ENCODE measurements at regions not wholly inside any gene's neighbourhood (a gene's known extent, or its start where the extent isn't known, plus 50 kb on each side); places are given as distances from the start of the nearest gene placed in this dataset.
"Not testable (repeated sequence)": the region's sequence is repeated elsewhere in the genome, so short reads cannot be mapped to it uniquely, and the experiment has no call there.

- DNase-seq = no peak
These were observed 361.9 kb upstream of the FAR2 start for GRCh38 chr12:28787151-28787550.

GRCh38 chr12:28788256-28788655, 360.8 kb upstream of the FAR2 start:
- H3K4me3 Mint-ChIP-seq; H3K27me3 Mint-ChIP-seq (ENCODE audit: low read depth, poor library complexity); H3K36me3 Mint-ChIP-seq (ENCODE audit: low read depth); H3K9me3 Mint-ChIP-seq; H3K27ac Mint-ChIP-seq; DNase-seq; H3K4me1 Mint-ChIP-seq: not testable (repeated sequence)

More at GRCh38 chr12:28787151-28787550, 361.9 kb upstream of the FAR2 start:
- Mint-ChIP-seq H3K36me3 (ENCODE audit: low read depth) (no peaks in the 10 kb centered on the region), H3K4me1 (no peaks in the 10 kb centered on the region), H3K27ac (no peak overlapping the region), H3K4me3 (no peak overlapping the region), H3K27me3 (ENCODE audit: low read depth, poor library complexity) (peaks cover 3% of the 10 kb centered on the region), H3K9me3 (no peaks in the 10 kb centered on the region)
- TF ChIP-seq, protein P1, sequence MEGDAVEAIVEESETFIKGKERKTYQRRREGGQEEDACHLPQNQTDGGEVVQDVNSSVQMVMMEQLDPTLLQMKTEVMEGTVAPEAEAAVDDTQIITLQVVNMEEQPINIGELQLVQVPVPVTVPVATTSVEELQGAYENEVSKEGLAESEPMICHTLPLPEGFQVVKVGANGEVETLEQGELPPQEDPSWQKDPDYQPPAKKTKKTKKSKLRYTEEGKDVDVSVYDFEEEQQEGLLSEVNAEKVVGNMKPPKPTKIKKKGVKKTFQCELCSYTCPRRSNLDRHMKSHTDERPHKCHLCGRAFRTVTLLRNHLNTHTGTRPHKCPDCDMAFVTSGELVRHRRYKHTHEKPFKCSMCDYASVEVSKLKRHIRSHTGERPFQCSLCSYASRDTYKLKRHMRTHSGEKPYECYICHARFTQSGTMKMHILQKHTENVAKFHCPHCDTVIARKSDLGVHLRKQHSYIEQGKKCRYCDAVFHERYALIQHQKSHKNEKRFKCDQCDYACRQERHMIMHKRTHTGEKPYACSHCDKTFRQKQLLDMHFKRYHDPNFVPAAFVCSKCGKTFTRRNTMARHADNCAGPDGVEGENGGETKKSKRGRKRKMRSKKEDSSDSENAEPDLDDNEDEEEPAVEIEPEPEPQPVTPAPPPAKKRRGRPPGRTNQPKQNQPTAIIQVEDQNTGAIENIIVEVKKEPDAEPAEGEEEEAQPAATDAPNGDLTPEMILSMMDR (IDR thresholded peaks at IDR 0.05) = no peak

GRCh38 chr12:28793581-28794151, 355.4 kb upstream of the FAR2 start:
- no peaks in the 10 kb centered on the region for H3K36me3 Mint-ChIP-seq (ENCODE audit: low read depth)
- DNase-seq = no peak
- TF ChIP-seq, protein P1 (IDR thresholded peaks at IDR 0.05) = no peak
- no peaks in the 10 kb centered on the region for H3K9me3 Mint-ChIP-seq
- H3K27me3 Mint-ChIP-seq (ENCODE audit: low read depth, poor library complexity) = peaks cover 3% of the 10 kb centered on the region
- no peak overlapping the region for H3K27ac Mint-ChIP-seq
- H3K4me1 Mint-ChIP-seq = no peaks in the 10 kb centered on the region
- no peak overlapping the region for H3K4me3 Mint-ChIP-seq

- Mint-ChIP-seq H3K9me3 (no peaks in the 10 kb centered on the region), H3K27ac (no peak overlapping the region), H3K36me3 (ENCODE audit: low read depth) (no peaks in the 10 kb centered on the region), H3K27me3 (ENCODE audit: low read depth, poor library complexity) (peaks cover 3% of the 10 kb centered on the region), H3K4me1 (no peaks in the 10 kb centered on the region), H3K4me3 (no peak overlapping the region)
- DNase-seq = no peak
- TF ChIP-seq, protein P1 (IDR thresholded peaks at IDR 0.05) = no peak
These were observed 354.9 kb upstream of the FAR2 start for GRCh38 chr12:28794211-28794610.

DNA sequence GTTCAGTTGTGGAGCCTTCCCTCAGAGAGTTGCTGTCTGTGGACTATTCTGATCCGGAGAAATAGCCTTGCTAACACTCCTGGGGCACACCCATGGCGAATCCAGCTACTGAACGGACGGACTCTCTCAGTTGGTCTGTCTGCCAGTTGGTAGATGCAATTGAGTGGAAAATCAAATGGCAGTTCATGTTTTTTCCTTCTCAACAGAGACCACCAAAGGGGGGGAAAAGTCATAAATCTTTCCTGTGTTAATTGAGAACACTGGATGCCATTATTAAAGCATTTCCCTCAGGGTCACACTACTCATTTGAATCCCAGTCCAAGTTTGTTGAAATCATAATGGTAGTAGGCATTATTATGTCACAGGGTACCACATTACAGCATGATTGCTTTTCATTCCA, 354.3 kb upstream of the FAR2 start:
- Mint-ChIP-seq H3K27ac (no peak overlapping the region), H3K4me1 (no peaks in the 10 kb centered on the region), H3K4me3 (no peak overlapping the region), H3K27me3 (ENCODE audit: low read depth, poor library complexity) (peaks cover 3% of the 10 kb centered on the region), H3K36me3 (ENCODE audit: low read depth) (no peaks in the 10 kb centered on the region), H3K9me3 (no peaks in the 10 kb centered on the region)
- TF ChIP-seq, protein P1 (IDR thresholded peaks at IDR 0.05) = no peak
- no peak for DNase-seq

- DNase-seq = no peak
These were observed 353.8 kb upstream of the FAR2 start for GRCh38 chr12:28795311-28795710.

More at GRCh38 chr12:28795311-28795710, 353.8 kb upstream of the FAR2 start:
- no peak overlapping the region for H3K4me3 Mint-ChIP-seq
- H3K9me3 Mint-ChIP-seq = no peaks in the 10 kb centered on the region
- no peak overlapping the region for H3K27ac Mint-ChIP-seq
- H3K27me3 Mint-ChIP-seq (ENCODE audit: low read depth, poor library complexity) = peaks cover 1% of the 10 kb centered on the region
- TF ChIP-seq, protein P1 (IDR thresholded peaks at IDR 0.05) = no peak
- H3K4me1 Mint-ChIP-seq = no peaks in the 10 kb centered on the region
- H3K36me3 Mint-ChIP-seq (ENCODE audit: low read depth) = no peaks in the 10 kb centered on the region

All from nephron progenitor cell (in vitro differentiated cells).